GM19043 (cell line): ENCODE measurements at regions not wholly inside any gene's neighbourhood (a gene's known extent, or its start where the extent isn't known, plus 50 kb on each side); places are given as distances from the start of the nearest gene placed in this dataset.
"Not testable (repeated sequence)": the region's sequence is repeated elsewhere in the genome, so short reads cannot be mapped to it uniquely, and the experiment has no call there.

Experiments used
- ATAC-seq: cut with Tn5 transposase; IDR thresholded peaks from one replicate; pipeline ENCODE4 v1.9.1; 2021; ENCODE audit warnings: low read depth; ENCODE audit not compliant: unreplicated experiment

- no peak for ATAC-seq
Measured at GRCh38 chr6:21707524-21708319, 114.2 kb downstream of the SOX4 start.

- ATAC-seq = no peak
Measured at GRCh38 chr6:21708320-21708580, 114.7 kb downstream of the SOX4 start.

- ATAC-seq = no peak
Measured at GRCh38 chr6:21710216-21710615, 116.7 kb downstream of the SOX4 start.

GRCh38 chr6:21710908-21711627 lies 117.5 kb downstream of the SOX4 start:
- ATAC-seq = no peak

- no peak for ATAC-seq
Measured at GRCh38 chr6:21712213-21712612, 118.7 kb downstream of the SOX4 start.

- ATAC-seq = no peak
Measured at GRCh38 chr6:21713481-21713880, 119.9 kb downstream of the SOX4 start.

- ATAC-seq = no peak
Measured at GRCh38 chr6:21715180-21715579, 121.6 kb downstream of the SOX4 start.

GRCh38 chr6:21722510-21722909 lies 129.0 kb downstream of the SOX4 start:
- ATAC-seq = no peak

GRCh38 chr6:21726676-21727075 lies 133.1 kb downstream of the SOX4 start:
- ATAC-seq = no peak

GRCh38 chr6:21728141-21728540 lies 134.6 kb downstream of the SOX4 start:
- no peak for ATAC-seq

GRCh38 chr6:21729431-21729830 lies 135.9 kb downstream of the SOX4 start:
- ATAC-seq = no peak

GRCh38 chr6:21730533-21730932 lies 137.0 kb downstream of the SOX4 start:
- no peak for ATAC-seq

- no peak for ATAC-seq
Measured at GRCh38 chr6:21731411-21732031, 138.0 kb downstream of the SOX4 start.

- not testable (repeated sequence) for ATAC-seq
Measured at GRCh38 chr6:21732032-21732730, 138.6 kb downstream of the SOX4 start.

GRCh38 chr6:21732731-21733130 lies 139.2 kb downstream of the SOX4 start:
- no peak for ATAC-seq

GRCh38 chr6:21733311-21733710 lies 139.8 kb downstream of the SOX4 start:
- ATAC-seq = no peak

- ATAC-seq = no peak
Measured at GRCh38 chr6:21734204-21734603, 140.7 kb downstream of the SOX4 start.

- no peak for ATAC-seq
Measured at GRCh38 chr6:21738180-21739094, 144.9 kb downstream of the SOX4 start.

GRCh38 chr6:21739241-21739640 lies 145.7 kb downstream of the SOX4 start:
- ATAC-seq = no peak

GRCh38 chr6:21739838-21740237 lies 146.3 kb downstream of the SOX4 start:
- no peak for ATAC-seq
